ENCODE measurements at regions not wholly inside any gene's neighbourhood (a gene's known extent, or its start where the extent isn't known, plus 50 kb on each side); places are given as distances from the start of the nearest gene placed in this dataset.

GRCh38 chr11:95521133-95521542, 268.4 kb downstream of the FAM76B start:
- H3K4me1 ChIP-seq (ENCODE audit: insufficient read depth, low read length): no peaks in the 10 kb centered on the region
- no peak overlapping the region for H3K4me3 ChIP-seq (ENCODE audit: low read length)
- no peaks in the 10 kb centered on the region for H3F3A ChIP-seq (ENCODE audit: low read length, unreplicated experiment)
- H3K27ac ChIP-seq (ENCODE audit: low read length): no peak overlapping the region
- H2AFZ ChIP-seq (ENCODE audit: low read length): no peak overlapping the region
- H3K36me3 ChIP-seq (ENCODE audit: low read depth, low read length): no peaks in the 10 kb centered on the region
- TF ChIP-seq EZH2 (IDR thresholded peaks at IDR 0.05; ENCODE audit: low read length, unreplicated experiment): no peak
- no peak for TF ChIP-seq EZH2phosphoT487 (IDR thresholded peaks at IDR 0.05; ENCODE audit: borderline replicate concordance, low read length)
- no peak overlapping the region for H3K4me2 ChIP-seq (ENCODE audit: low read length)
- no peaks in the 10 kb centered on the region for H4K20me1 ChIP-seq (ENCODE audit: low read length)
- peaks cover 20% of the 10 kb centered on the region for H3K27me3 ChIP-seq (ENCODE audit: low read length)
- CTCF ChIA-PET: no interaction called here
- BruUV-seq (replicated peaks): no TSS peak
- no peaks in the 10 kb centered on the region for H3K9me2 ChIP-seq (replicated peaks; ENCODE audit: low read length)
- intact Hi-C loops (cut with micrococcal nuclease): no loop called here
- DNase-seq (peak; percentile 62), ATAC-seq (0 out of 2 replicates have a peak, but pooled peaks have one; percentile 29)
- no peak overlapping the region for H3K9ac ChIP-seq (ENCODE audit: low read length)
- H3K9me3 ChIP-seq (ENCODE audit: low read length): no peaks in the 10 kb centered on the region
- POLR2A ChIA-PET (ENCODE audit: unreplicated experiment): no interaction called here
- H3K79me2 ChIP-seq (ENCODE audit: low read length): no peaks in the 10 kb centered on the region

GRCh38 chr11:95520369-95521132, 269.0 kb downstream of the FAM76B start:
- no peaks in the 10 kb centered on the region for H4K20me1 ChIP-seq (ENCODE audit: low read length)
- no peaks in the 10 kb centered on the region for H3K79me2 ChIP-seq (ENCODE audit: low read length)
- H3K4me1 ChIP-seq (ENCODE audit: insufficient read depth, low read length): no peaks in the 10 kb centered on the region
- ATAC-seq: no peak
- no peaks in the 10 kb centered on the region for H3K36me3 ChIP-seq (ENCODE audit: low read depth, low read length)
- no peak overlapping the region for H3K4me3 ChIP-seq (ENCODE audit: low read length)
- intact Hi-C loops (cut with micrococcal nuclease): no loop called here
- no TSS peak for BruUV-seq (replicated peaks)
- TF ChIP-seq CTCF (conservative IDR thresholded peaks at IDR 0.05; ENCODE audit: low read depth, low read length) (no peak), EZH2 (IDR thresholded peaks at IDR 0.05; ENCODE audit: low read length, unreplicated experiment) (no peak)
- no peaks in the 10 kb centered on the region for H3F3A ChIP-seq (ENCODE audit: low read length, unreplicated experiment)
- H3K9me3 ChIP-seq (ENCODE audit: low read length): no peaks in the 10 kb centered on the region
- CTCF ChIA-PET: no interaction called here
- no peak overlapping the region for H3K27ac ChIP-seq (ENCODE audit: low read length)
- no peak for DNase-seq
- peaks cover 18% of the 10 kb centered on the region; the same call in 1 of the 2 replicates for H3K27me3 ChIP-seq (ENCODE audit: low read length)
- no peak overlapping the region for H3K4me2 ChIP-seq (ENCODE audit: low read length)
- POLR2A ChIA-PET (ENCODE audit: unreplicated experiment): no interaction called here
- no peak overlapping the region for H3K9ac ChIP-seq (ENCODE audit: low read length)
- H2AFZ ChIP-seq (ENCODE audit: low read length): no peak overlapping the region
- no peaks in the 10 kb centered on the region for H3K9me2 ChIP-seq (replicated peaks; ENCODE audit: low read length)

GRCh38 chr11:95519912-95520311, 269.7 kb downstream of the FAM76B start:
- intact Hi-C loops (cut with micrococcal nuclease): no loop called here
- ATAC-seq (no peak), DNase-seq (no peak)
- CTCF ChIA-PET: no interaction called here
- H3K4me3 ChIP-seq (ENCODE audit: low read length): no peak overlapping the region
- H3K27me3 ChIP-seq (ENCODE audit: low read length): peaks cover 22% of the 10 kb centered on the region; the same call in 1 of the 2 replicates
- H3K4me2 ChIP-seq (ENCODE audit: low read length): no peak overlapping the region
- H3K27ac ChIP-seq (ENCODE audit: low read length): no peak overlapping the region
- no peaks in the 10 kb centered on the region for H3K79me2 ChIP-seq (ENCODE audit: low read length)
- no TSS peak for BruUV-seq (replicated peaks)
- POLR2A ChIA-PET (ENCODE audit: unreplicated experiment): no interaction called here
- no peaks in the 10 kb centered on the region for H3K36me3 ChIP-seq (ENCODE audit: low read depth, low read length)
- H3K9me2 ChIP-seq (replicated peaks; ENCODE audit: low read length): no peaks in the 10 kb centered on the region
- H4K20me1 ChIP-seq (ENCODE audit: low read length): no peaks in the 10 kb centered on the region
- H2AFZ ChIP-seq (ENCODE audit: low read length): no peak overlapping the region
- TF ChIP-seq EZH2phosphoT487 (IDR thresholded peaks at IDR 0.05; ENCODE audit: borderline replicate concordance, low read length): no peak
- TF ChIP-seq EZH2 (IDR thresholded peaks at IDR 0.05; ENCODE audit: low read length, unreplicated experiment): no peak
- no peak for TF ChIP-seq CTCF (conservative IDR thresholded peaks at IDR 0.05; ENCODE audit: low read depth, low read length)
- H3K4me1 ChIP-seq (ENCODE audit: insufficient read depth, low read length): no peaks in the 10 kb centered on the region
- no peaks in the 10 kb centered on the region for H3K9me3 ChIP-seq (ENCODE audit: low read length)
- H3F3A ChIP-seq (ENCODE audit: low read length, unreplicated experiment): no peaks in the 10 kb centered on the region
- H3K9ac ChIP-seq (ENCODE audit: low read length): no peak overlapping the region
